ENCODE measurements at regions not wholly inside any gene's neighbourhood (a gene's known extent, or its start where the extent isn't known, plus 50 kb on each side); places are given as distances from the start of the nearest gene placed in this dataset.

DNA sequence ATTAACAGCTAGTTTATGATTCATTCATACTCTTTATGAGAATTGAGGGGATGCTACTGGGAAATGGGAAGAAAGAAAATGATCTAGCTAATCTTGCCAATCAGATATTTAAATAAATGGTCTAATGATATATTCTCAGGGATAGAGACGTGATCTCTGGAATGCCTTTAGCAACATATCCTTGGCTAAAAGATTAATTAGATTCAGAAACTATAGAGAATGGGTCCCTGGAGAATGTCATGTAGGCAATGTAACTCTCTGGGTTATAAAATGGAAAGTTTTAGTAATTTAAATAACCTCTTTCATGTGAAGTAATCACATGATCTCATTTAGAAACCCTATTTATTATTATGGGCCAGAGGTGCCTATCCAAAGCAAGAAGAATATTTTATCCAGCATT, 771.0 kb upstream of the CDH2 start:
- dilution Hi-C loops (cut with MboI; ENCODE audit: extremely low pct_ligation_motif_present, low sequenced_read_pairs) = no loop called here
- Histone ChIP-seq H3K4me2 (ENCODE audit: control insufficient read depth, extremely low read depth, insufficient read depth, low read depth, low read length) (no peak overlapping the region), H2AFZ (ENCODE audit: control insufficient read depth, low read length) (no peak overlapping the region), H4K20me1 (ENCODE audit: control insufficient read depth, extremely low read depth, insufficient read depth, low read length) (no peaks in the 10 kb centered on the region), H3K9me3 (ENCODE audit: control insufficient read depth, low read depth, low read length) (peaks cover 2% of the 10 kb centered on the region), H3K4me1 (ENCODE audit: control insufficient read depth, extremely low read depth, insufficient read depth, low read length) (no peaks in the 10 kb centered on the region), H3K9me1 (ENCODE audit: control insufficient read depth, extremely low read depth, insufficient read depth, low read length) (no peaks in the 10 kb centered on the region), H3K36me3 (ENCODE audit: control insufficient read depth in 2 of 2, extremely low read depth in 1 of 2, insufficient read depth in 2 of 2, low read length in 2 of 2) (no peaks in the 10 kb centered on the region), H3K4me3 (ENCODE audit: control insufficient read depth in 2 of 3, extremely low read depth in 1 of 3, insufficient read depth in 2 of 3, low read depth in 1 of 3, low read length in 3 of 3) (no peak overlapping the region), H3K27ac (ENCODE audit: control insufficient read depth, insufficient read depth, low read length) (no peak overlapping the region), H3K79me2 (ENCODE audit: control insufficient read depth, insufficient read depth, low read length) (no peaks in the 10 kb centered on the region), H3K27me3 (ENCODE audit: control insufficient read depth, extremely low read depth, insufficient read depth, low read length) (no peaks in the 10 kb centered on the region), H3K9ac (ENCODE audit: control insufficient read depth, extremely low read depth, insufficient read depth, low read length) (no peak overlapping the region)
- DNase-seq (ENCODE audit: low read depth, low spot score) (no peak), FAIRE-seq (no peak)
- no peak for TF ChIP-seq EZH2 (IDR thresholded peaks at IDR 0.05; ENCODE audit: low read length)
- no peak for TF ChIP-seq CTCF (optimal IDR thresholded peaks at IDR 0.05 in 1 of 3, IDR thresholded peaks at IDR 0.05 in 1 of 3, conservative IDR thresholded peaks at IDR 0.05 in 1 of 3; ENCODE audit: extremely low read depth in 1 of 3, insufficient read depth in 2 of 3, low read length in 3 of 3)

GRCh38 chr18:28946471-28946870, 769.5 kb upstream of the CDH2 start:
- TF ChIP-seq EZH2 (IDR thresholded peaks at IDR 0.05; ENCODE audit: low read length) = no peak
- TF ChIP-seq CTCF (optimal IDR thresholded peaks at IDR 0.05 in 1 of 3, IDR thresholded peaks at IDR 0.05 in 1 of 3, conservative IDR thresholded peaks at IDR 0.05 in 1 of 3; ENCODE audit: extremely low read depth in 1 of 3, insufficient read depth in 2 of 3, low read length in 3 of 3) = no peak
- Histone ChIP-seq H3K4me3 (ENCODE audit: control insufficient read depth in 2 of 3, extremely low read depth in 1 of 3, insufficient read depth in 2 of 3, low read depth in 1 of 3, low read length in 3 of 3) (no peak overlapping the region), H4K20me1 (ENCODE audit: control insufficient read depth, extremely low read depth, insufficient read depth, low read length) (no peaks in the 10 kb centered on the region), H3K4me2 (ENCODE audit: control insufficient read depth, extremely low read depth, insufficient read depth, low read depth, low read length) (no peak overlapping the region), H3K27me3 (ENCODE audit: control insufficient read depth, extremely low read depth, insufficient read depth, low read length) (no peaks in the 10 kb centered on the region), H3K36me3 (ENCODE audit: control insufficient read depth in 2 of 2, extremely low read depth in 1 of 2, insufficient read depth in 2 of 2, low read length in 2 of 2) (no peaks in the 10 kb centered on the region), H3K79me2 (ENCODE audit: control insufficient read depth, insufficient read depth, low read length) (no peaks in the 10 kb centered on the region), H3K4me1 (ENCODE audit: control insufficient read depth, extremely low read depth, insufficient read depth, low read length) (no peaks in the 10 kb centered on the region), H3K9me3 (ENCODE audit: control insufficient read depth, low read depth, low read length) (no peaks in the 10 kb centered on the region), H3K9ac (ENCODE audit: control insufficient read depth, extremely low read depth, insufficient read depth, low read length) (no peak overlapping the region), H3K27ac (ENCODE audit: control insufficient read depth, insufficient read depth, low read length) (no peak overlapping the region), H3K9me1 (ENCODE audit: control insufficient read depth, extremely low read depth, insufficient read depth, low read length) (no peaks in the 10 kb centered on the region), H2AFZ (ENCODE audit: control insufficient read depth, low read length) (no peak overlapping the region)
- no peak for DNase-seq (ENCODE audit: low read depth, low spot score)
- dilution Hi-C loops (cut with MboI; ENCODE audit: extremely low pct_ligation_motif_present, low sequenced_read_pairs) = no loop called here
- FAIRE-seq = no peak

Data from keratinocyte (primary cell).